GM12878 (cell line): ENCODE measurements at regions not wholly inside any gene's neighbourhood (a gene's known extent, or its start where the extent isn't known, plus 50 kb on each side); places are given as distances from the start of the nearest gene placed in this dataset.

Experiments
- ATAC-seq: fragments of 200-7000 bp; cut with Tn5 transposase; 3 replicates; pipeline ENCODE4 v1.9.1; 2020; ENCODE audit warnings: mild to moderate bottlenecking, moderate library complexity
- BruUV-seq: library from RNA; stranded (reverse); fragments of 400-500 nt; replicated peaks from 2 replicates; lab custom pipeline; 2021; lab: Mats Ljungman, UMichigan
- CTCF ChIA-PET: fragments of 300-600 bp; sonication (Branson Sonifier 250); formaldehyde crosslinking; extraction: SDS; loops from one replicate; lab custom pipeline; 2021; ENCODE audit warnings: inconsistent platforms; lab: Yijun Ruan, JAX
- POLR2A ChIA-PET: fragments of 350-600 bp; formaldehyde crosslinking; extraction: SDS; loops from one replicate; lab custom pipeline; 2021; ENCODE audit warnings: inconsistent platforms; lab: Charles Lee
- RAD21 ChIA-PET: fragments of 300-600 bp; sonication (Branson Sonifier 250); formaldehyde crosslinking; loops from one replicate; lab custom pipeline; 2023; ENCODE audit warnings: antibody characterized with exemption; ENCODE audit not compliant: unreplicated experiment; lab: Charles Lee
- SMC1A ChIA-PET: fragments of 300-600 bp; sonication (Branson Sonifier 250); formaldehyde crosslinking; loops from one replicate; lab custom pipeline; 2023; ENCODE audit not compliant: unreplicated experiment, uncharacterized antibody; lab: Charles Lee
- DNase-seq: peaks from one replicate; pipeline ENCODE4 v3.0.0-alpha.2; 2011; ENCODE audit warnings: low read depth, low spot score
- FAIRE-seq: peaks from 3 replicates; lab custom pipeline; 2011; peaks lifted over from hg19 to GRCh38; lab: Jason Lieb, UNC
- H2AFZ ChIP-seq: 2 replicates; pipeline ENCODE4 v1.6.0; 2011; ENCODE audit warnings: low read depth, low read length, control low read depth; ENCODE audit not compliant: control insufficient read depth
- H3K27ac ChIP-seq: 2 replicates; pipeline ENCODE4 v1.5.1; 2011; ENCODE audit warnings: control low read depth; ENCODE audit not compliant: control insufficient read depth, insufficient read depth
- H3K27me3 ChIP-seq, 2 experiments: replicated peaks in 1 of 2; 2 replicates each; pipeline versions ENCODE4 v1.6.0 to v1.6.1; 2011; ENCODE audit warnings: low read length in 1 of 2; ENCODE audit not compliant: control insufficient read depth in 2 of 2, insufficient read depth in 2 of 2
- H3K36me3 ChIP-seq, 2 experiments: 2 replicates each; pipeline ENCODE4 v1.5.1; 2011; ENCODE audit warnings: low read length in 1 of 2; ENCODE audit not compliant: control insufficient read depth in 2 of 2, insufficient read depth in 2 of 2
- H3K4me1 ChIP-seq: 2 replicates; pipeline ENCODE4 v1.6.1; 2011; ENCODE audit warnings: mild to moderate bottlenecking, low read length, moderate library complexity, mixed read lengths; ENCODE audit not compliant: control insufficient read depth, insufficient read depth
- H3K4me2 ChIP-seq: 2 replicates; pipeline ENCODE4 v1.6.0; 2011; ENCODE audit warnings: control low read depth; ENCODE audit not compliant: control insufficient read depth, insufficient read depth
- H3K4me3 ChIP-seq: fragments of 200-600 bp; sonication (generic); 2 replicates; pipeline ENCODE4 v1.5.1; 2016
- H3K79me2 ChIP-seq: 2 replicates; pipeline ENCODE4 v1.6.0; 2011; ENCODE audit warnings: low read length; ENCODE audit not compliant: control insufficient read depth, insufficient read depth
- H3K9ac ChIP-seq: 2 replicates; pipeline ENCODE4 v1.8.0; 2011; ENCODE audit warnings: low read length, control low read depth, mixed read lengths; ENCODE audit not compliant: control insufficient read depth, insufficient read depth
- H3K9me3 ChIP-seq: replicated peaks from 3 replicates; pipeline ENCODE4 v1.5.1; 2011; ENCODE audit warnings: mild to moderate bottlenecking, low read length; ENCODE audit not compliant: control insufficient read depth, insufficient read depth
- H4K20me1 ChIP-seq: 2 replicates; pipeline ENCODE4 v1.6.0; 2011; ENCODE audit not compliant: control insufficient read depth, insufficient read depth
- ATF7 ChIP-seq: fragments of 450-650 bp; IDR thresholded peaks from 2 replicates; pipeline ENCODE4 v1.6.1; 2016; ENCODE audit warnings: low read depth, mild to moderate bottlenecking
- BHLHE40 ChIP-seq, 2 experiments: fragments of 450-650 bp in 1 of 2; IDR thresholded peaks; 2 replicates each; pipeline ENCODE4 v1.6.1; 2011 to 2017; ENCODE audit warnings: low read depth in 2 of 2, borderline replicate concordance in 1 of 2, improper control_type of control experiment in 1 of 2, low read length in 1 of 2, mild to moderate bottlenecking in 1 of 2
- EZH2 ChIP-seq: IDR thresholded peaks from 2 replicates; pipeline ENCODE4 v1.6.1; 2012; ENCODE audit warnings: low read depth, mild to moderate bottlenecking, control low read depth, inconsistent platforms, low read length, borderline replicate concordance; ENCODE audit not compliant: control insufficient read depth
- GATAD2B ChIP-seq: fragments of 450-650 bp; conservative IDR thresholded peaks from 2 replicates; pipeline ENCODE4 v1.6.1; 2017; ENCODE audit warnings: low read depth, mild to moderate bottlenecking, moderate library complexity
- IKZF1 ChIP-seq: fragments of 450-650 bp; conservative IDR thresholded peaks from 2 replicates; pipeline ENCODE4 v1.6.1; 2017; ENCODE audit warnings: antibody characterized with exemption, mild to moderate bottlenecking
- IRF4 ChIP-seq: IDR thresholded peaks from 2 replicates; pipeline ENCODE4 v1.6.1; 2011; ENCODE audit warnings: low read depth, low read length
- MTA2 ChIP-seq: fragments of 450-650 bp; IDR thresholded peaks from 2 replicates; pipeline ENCODE4 v1.6.1; 2016; ENCODE audit warnings: low read depth, mild to moderate bottlenecking, moderate library complexity
- NR2F1 ChIP-seq: fragments of 450-650 bp; conservative IDR thresholded peaks from 2 replicates; pipeline ENCODE4 v1.6.1; 2017; ENCODE audit warnings: mild to moderate bottlenecking
- SREBF1 ChIP-seq: IDR thresholded peaks from 2 replicates; pipeline ENCODE4 v1.6.1; 2012; ENCODE audit warnings: mild to moderate bottlenecking, low read length
- TBL1XR1 ChIP-seq: IDR thresholded peaks from 2 replicates; pipeline ENCODE4 v1.6.1; 2012; ENCODE audit warnings: low read depth, low read length, improper control_type of control experiment
- TCF3 ChIP-seq: IDR thresholded peaks from 2 replicates; pipeline ENCODE4 v1.6.1; 2012; ENCODE audit warnings: low read depth, mild to moderate bottlenecking, low read length, borderline replicate concordance; ENCODE audit not compliant: insufficient read depth
- WGBS: methylation state at CpG from one replicate; pipeline ENCODE4 v1.1.6; 2016; ENCODE audit warnings: low lambda C conversion rate; ENCODE audit not compliant: insufficient replicate concordance, insufficient coverage; ENCODE audit errors: missing lambda C conversion rate; 5-methylcytosine and 5-hydroxymethylcytosine counted together
- in situ Hi-C: fragments of 300-500 bp; cut with MboI; formaldehyde crosslinking; loops from 9 replicates; pipeline ENCODE4 v1.14.3; 2018; ENCODE audit warnings: mixed read lengths
- intact Hi-C: fragments of 100-400 bp; cut with micrococcal nuclease; formaldehyde crosslinking; loops from one replicate; pipeline ENCODE4 v1.14.2; 2022; ENCODE audit not compliant: unreplicated experiment
- TF ChIP-seq, protein P1 (sequence below): IDR thresholded peaks from 2 replicates; pipeline ENCODE4 v1.6.1; 2011; ENCODE audit warnings: low read depth, mild to moderate bottlenecking, low read length, moderate library complexity, borderline replicate concordance; ENCODE audit errors: extremely low read depth
- TF ChIP-seq, protein P2 (sequence below): IDR thresholded peaks from 2 replicates; pipeline ENCODE4 v1.6.1; 2012; ENCODE audit warnings: low read length, inconsistent platforms
- TF ChIP-seq, protein P3 (sequence below), 3 experiments: IDR thresholded peaks in 2 of 3; conservative IDR thresholded peaks in 1 of 3; 2 replicates each; pipeline ENCODE4 v1.5.1; 2011; ENCODE audit warnings: low read depth in 3 of 3, low read length in 3 of 3, mild to moderate bottlenecking in 3 of 3, control low read depth in 2 of 3, moderate library complexity in 2 of 3, inconsistent platforms in 1 of 3, mixed read lengths in 1 of 3; ENCODE audit not compliant: control insufficient read depth in 2 of 3, insufficient read depth in 1 of 3; ENCODE audit errors: extremely low read depth in 1 of 3
- TF ChIP-seq, protein P4 (sequence below): fragments of 450-650 bp; IDR thresholded peaks from 2 replicates; pipeline ENCODE4 v1.6.1; 2016; ENCODE audit warnings: mild to moderate bottlenecking, moderate library complexity, borderline replicate concordance

- peaks cover 0 to 2% of the 10 kb centered on the region in 2 experiments; a peak in 3 of 4 replicates for H3K27me3 ChIP-seq
- BruUV-seq, result no TSS peak
- H4K20me1 ChIP-seq, result no peaks in the 10 kb centered on the region
- H3K4me2 ChIP-seq, result no peak overlapping the region
- in situ Hi-C loops (no loop called here), intact Hi-C loops (no loop called here)
- WGBS, result 27% methylated on average over 19 of the region's 19 CpGs
- H3K4me1 ChIP-seq, result no peaks in the 10 kb centered on the region
- H2AFZ ChIP-seq, result no peak overlapping the region
- H3K9me3 ChIP-seq, result no peaks in the 10 kb centered on the region
- no peaks in the 10 kb centered on the region for H3K36me3 ChIP-seq
- H3K27ac ChIP-seq, result no peak overlapping the region
- ATAC-seq (no peak), DNase-seq (no peak), FAIRE-seq (no peak)
- POLR2A ChIA-PET, result interaction anchor here (0.5 kb wide), 1 partner anchor 11 kb away, joined by 7 read pairs; no protein-coding TSS in a partner anchor
- no peak overlapping the region for H3K4me3 ChIP-seq
- CTCF ChIA-PET, result no interaction called here
- no peak overlapping the region for H3K9ac ChIP-seq
- SMC1A ChIA-PET, result no interaction called here
- RAD21 ChIA-PET, result no interaction called here
- H3K79me2 ChIP-seq, result no peaks in the 10 kb centered on the region
- TF ChIP-seq IRF4 (no peak), MTA2 (no peak), IKZF1 (no peak), NR2F1 (no peak), EZH2 (no peak), TCF3 (no peak), GATAD2B (no peak), ATF7 (no peak), BHLHE40 (IDR thresholded peaks at IDR 0.05; ENCODE audit: borderline replicate concordance in 1 of 2, low read depth in 2 of 2, low read length in 1 of 2) (no peak), TBL1XR1 (no peak), SREBF1 (no peak)
- TF ChIP-seq, protein P1, sequence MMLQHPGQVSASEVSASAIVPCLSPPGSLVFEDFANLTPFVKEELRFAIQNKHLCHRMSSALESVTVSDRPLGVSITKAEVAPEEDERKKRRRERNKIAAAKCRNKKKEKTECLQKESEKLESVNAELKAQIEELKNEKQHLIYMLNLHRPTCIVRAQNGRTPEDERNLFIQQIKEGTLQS, result no peak
- TF ChIP-seq, protein P2, sequence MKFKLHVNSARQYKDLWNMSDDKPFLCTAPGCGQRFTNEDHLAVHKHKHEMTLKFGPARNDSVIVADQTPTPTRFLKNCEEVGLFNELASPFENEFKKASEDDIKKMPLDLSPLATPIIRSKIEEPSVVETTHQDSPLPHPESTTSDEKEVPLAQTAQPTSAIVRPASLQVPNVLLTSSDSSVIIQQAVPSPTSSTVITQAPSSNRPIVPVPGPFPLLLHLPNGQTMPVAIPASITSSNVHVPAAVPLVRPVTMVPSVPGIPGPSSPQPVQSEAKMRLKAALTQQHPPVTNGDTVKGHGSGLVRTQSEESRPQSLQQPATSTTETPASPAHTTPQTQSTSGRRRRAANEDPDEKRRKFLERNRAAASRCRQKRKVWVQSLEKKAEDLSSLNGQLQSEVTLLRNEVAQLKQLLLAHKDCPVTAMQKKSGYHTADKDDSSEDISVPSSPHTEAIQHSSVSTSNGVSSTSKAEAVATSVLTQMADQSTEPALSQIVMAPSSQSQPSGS, result no peak
- TF ChIP-seq, protein P3, sequence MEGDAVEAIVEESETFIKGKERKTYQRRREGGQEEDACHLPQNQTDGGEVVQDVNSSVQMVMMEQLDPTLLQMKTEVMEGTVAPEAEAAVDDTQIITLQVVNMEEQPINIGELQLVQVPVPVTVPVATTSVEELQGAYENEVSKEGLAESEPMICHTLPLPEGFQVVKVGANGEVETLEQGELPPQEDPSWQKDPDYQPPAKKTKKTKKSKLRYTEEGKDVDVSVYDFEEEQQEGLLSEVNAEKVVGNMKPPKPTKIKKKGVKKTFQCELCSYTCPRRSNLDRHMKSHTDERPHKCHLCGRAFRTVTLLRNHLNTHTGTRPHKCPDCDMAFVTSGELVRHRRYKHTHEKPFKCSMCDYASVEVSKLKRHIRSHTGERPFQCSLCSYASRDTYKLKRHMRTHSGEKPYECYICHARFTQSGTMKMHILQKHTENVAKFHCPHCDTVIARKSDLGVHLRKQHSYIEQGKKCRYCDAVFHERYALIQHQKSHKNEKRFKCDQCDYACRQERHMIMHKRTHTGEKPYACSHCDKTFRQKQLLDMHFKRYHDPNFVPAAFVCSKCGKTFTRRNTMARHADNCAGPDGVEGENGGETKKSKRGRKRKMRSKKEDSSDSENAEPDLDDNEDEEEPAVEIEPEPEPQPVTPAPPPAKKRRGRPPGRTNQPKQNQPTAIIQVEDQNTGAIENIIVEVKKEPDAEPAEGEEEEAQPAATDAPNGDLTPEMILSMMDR (IDR thresholded peaks at IDR 0.05 in 2 of 3, conservative IDR thresholded peaks at IDR 0.05 in 1 of 3; ENCODE audit: control insufficient read depth in 2 of 3, extremely low read depth in 1 of 3, insufficient read depth in 1 of 3, low read depth in 3 of 3, low read length in 3 of 3), result no peak
- TF ChIP-seq, protein P4, sequence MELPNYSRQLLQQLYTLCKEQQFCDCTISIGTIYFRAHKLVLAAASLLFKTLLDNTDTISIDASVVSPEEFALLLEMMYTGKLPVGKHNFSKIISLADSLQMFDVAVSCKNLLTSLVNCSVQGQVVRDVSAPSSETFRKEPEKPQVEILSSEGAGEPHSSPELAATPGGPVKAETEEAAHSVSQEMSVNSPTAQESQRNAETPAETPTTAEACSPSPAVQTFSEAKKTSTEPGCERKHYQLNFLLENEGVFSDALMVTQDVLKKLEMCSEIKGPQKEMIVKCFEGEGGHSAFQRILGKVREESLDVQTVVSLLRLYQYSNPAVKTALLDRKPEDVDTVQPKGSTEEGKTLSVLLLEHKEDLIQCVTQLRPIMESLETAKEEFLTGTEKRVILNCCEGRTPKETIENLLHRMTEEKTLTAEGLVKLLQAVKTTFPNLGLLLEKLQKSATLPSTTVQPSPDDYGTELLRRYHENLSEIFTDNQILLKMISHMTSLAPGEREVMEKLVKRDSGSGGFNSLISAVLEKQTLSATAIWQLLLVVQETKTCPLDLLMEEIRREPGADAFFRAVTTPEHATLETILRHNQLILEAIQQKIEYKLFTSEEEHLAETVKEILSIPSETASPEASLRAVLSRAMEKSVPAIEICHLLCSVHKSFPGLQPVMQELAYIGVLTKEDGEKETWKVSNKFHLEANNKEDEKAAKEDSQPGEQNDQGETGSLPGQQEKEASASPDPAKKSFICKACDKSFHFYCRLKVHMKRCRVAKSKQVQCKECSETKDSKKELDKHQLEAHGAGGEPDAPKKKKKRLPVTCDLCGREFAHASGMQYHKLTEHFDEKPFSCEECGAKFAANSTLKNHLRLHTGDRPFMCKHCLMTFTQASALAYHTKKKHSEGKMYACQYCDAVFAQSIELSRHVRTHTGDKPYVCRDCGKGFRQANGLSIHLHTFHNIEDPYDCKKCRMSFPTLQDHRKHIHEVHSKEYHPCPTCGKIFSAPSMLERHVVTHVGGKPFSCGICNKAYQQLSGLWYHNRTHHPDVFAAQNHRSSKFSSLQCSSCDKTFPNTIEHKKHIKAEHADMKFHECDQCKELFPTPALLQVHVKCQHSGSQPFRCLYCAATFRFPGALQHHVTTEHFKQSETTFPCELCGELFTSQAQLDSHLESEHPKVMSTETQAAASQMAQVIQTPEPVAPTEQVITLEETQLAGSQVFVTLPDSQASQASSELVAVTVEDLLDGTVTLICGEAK, result no peak
These were observed 89.9 kb downstream of the YTHDF1 start for GRCh38 chr20:63125838-63126601.
